ENCODE measurements at regions not wholly inside any gene's neighbourhood (a gene's known extent, or its start where the extent isn't known, plus 50 kb on each side); places are given as distances from the start of the nearest gene placed in this dataset.

DNA sequence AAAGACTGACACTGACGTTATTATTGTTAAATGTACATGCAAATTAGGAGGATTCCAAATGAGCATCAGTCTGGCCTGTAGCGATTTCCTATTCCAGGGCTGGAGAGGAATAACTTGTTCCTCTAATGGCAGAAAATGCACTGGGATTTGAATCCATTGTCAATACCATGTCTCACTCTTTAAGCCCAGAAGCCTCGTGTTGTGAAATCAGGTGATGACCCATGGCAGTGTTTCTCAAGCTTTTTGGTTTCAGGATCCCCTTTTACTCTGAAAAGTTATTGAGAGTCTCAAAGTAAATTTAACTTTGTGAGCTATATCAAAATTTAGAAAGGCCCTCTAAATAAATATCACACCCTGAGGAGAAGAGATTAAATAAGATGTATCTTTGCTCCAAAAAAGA is 279.2 kb downstream of the GALR1 start:
- no peak for FAIRE-seq
- DNase-seq (ENCODE audit: insufficient read length): no peak
- TF ChIP-seq POLR2AphosphoS5 (IDR thresholded peaks at IDR 0.05; ENCODE audit: low read depth, low read length) (no peak), TAF1 (IDR thresholded peaks at IDR 0.05; ENCODE audit: borderline replicate concordance, low read depth, low read length) (no peak), POLR2A (IDR thresholded peaks at IDR 0.05; ENCODE audit: low read depth, low read length) (no peak)

DNA sequence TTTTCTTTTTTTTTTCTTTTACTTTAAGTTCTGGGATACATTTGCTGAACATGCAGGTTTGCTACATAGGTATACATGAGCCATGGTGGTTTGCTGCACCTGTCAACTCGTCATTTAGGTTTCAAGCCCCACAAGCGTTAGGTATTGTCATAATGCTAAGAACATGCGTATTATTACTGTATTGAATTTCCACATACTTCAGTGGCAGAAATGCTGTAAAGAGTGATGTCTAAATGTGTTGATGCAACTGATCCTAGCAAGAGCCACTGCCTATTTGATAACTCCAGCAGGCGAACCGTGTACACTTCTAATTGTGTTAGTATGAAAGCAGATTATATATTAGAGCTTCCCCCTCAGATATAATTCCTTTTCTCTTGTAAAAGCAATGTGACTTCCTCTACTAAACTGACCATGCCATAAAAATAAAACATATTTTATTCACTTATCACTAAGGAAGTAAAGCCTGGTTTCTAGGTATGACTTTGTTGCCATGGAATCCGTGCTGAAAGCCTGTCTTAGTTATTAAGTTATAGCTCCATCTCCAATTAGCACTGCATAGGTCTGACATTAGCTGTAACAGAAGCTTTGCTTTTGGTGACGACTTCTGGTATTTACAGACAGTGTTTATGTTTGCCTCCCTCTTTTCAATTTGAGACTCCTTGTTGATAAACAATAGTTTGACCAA is 280.0 kb downstream of the GALR1 start:
- FAIRE-seq: no peak
- DNase-seq (ENCODE audit: insufficient read length): no peak
- TF ChIP-seq POLR2A (IDR thresholded peaks at IDR 0.05; ENCODE audit: low read depth, low read length): no peak
- no peak for TF ChIP-seq TAF1 (IDR thresholded peaks at IDR 0.05; ENCODE audit: borderline replicate concordance, low read depth, low read length)
- no peak for TF ChIP-seq POLR2AphosphoS5 (IDR thresholded peaks at IDR 0.05; ENCODE audit: low read depth, low read length)

DNA sequence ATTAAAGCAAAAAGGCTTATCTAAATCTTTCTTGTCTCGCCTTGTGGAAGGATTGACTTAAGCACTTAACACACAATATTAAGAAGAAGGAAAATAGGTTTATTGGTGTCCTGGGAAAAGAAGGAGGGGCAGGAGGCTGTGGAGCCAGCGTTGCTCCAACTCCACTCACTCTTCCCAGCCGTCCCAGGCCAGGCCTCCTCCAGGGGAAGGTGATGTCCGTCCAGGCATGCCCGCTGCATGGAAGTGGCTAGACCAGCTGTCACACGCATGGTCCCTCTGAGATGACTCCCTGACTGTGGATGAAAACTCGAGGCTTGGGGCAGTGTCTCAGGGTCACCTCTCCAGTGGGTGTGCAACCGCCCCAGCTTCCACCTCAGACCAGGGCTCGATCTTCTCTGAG is 281.1 kb downstream of the GALR1 start:
- DNase-seq (ENCODE audit: insufficient read length) (no peak), FAIRE-seq (no peak)
- TF ChIP-seq POLR2AphosphoS5 (IDR thresholded peaks at IDR 0.05; ENCODE audit: low read depth, low read length): no peak
- TF ChIP-seq POLR2A (IDR thresholded peaks at IDR 0.05; ENCODE audit: low read depth, low read length): no peak
- no peak for TF ChIP-seq TAF1 (IDR thresholded peaks at IDR 0.05; ENCODE audit: borderline replicate concordance, low read depth, low read length)

DNA sequence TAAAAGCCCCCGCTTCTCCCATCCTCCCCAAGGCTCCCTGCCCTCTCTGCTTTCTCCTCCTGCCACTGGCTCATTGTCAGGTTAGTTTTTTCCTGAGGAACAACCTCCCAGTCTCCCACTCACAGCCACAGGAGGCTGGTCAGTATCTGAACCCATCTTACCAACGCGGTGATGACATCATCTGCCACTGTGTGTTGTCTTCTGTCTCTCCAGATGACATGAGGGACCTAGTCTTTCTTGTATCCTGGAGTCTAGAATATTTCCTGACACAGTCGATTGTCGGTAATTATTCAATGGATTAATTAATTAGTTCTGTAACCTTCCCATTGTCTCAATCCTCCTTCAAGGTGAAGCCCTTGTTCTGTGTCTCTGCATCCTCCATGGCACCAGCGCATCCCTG is 290.2 kb downstream of the GALR1 start:
- no peak for TF ChIP-seq TAF1 (IDR thresholded peaks at IDR 0.05; ENCODE audit: borderline replicate concordance, low read depth, low read length)
- FAIRE-seq (no peak), DNase-seq (ENCODE audit: insufficient read length) (no peak)

DNA sequence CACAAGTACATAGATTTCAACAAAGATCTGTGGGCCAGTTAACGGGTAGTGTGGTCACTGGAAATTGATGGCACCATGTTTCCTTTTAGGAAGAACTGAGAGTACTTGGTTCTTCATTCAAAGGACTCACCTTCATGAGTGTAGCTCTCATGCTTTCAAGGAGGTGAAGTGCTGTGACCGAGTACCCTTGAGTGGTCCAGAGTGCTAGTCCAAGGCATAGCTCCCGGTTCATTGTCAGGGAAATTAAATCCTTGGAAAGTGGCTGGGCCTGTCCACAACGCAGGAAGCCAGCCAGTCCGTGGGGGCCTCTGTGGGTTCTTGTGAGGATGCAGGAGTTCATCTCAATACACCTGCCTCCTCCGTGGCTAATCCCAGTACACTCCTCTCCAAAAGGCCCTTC is 295.1 kb downstream of the GALR1 start:
- FAIRE-seq (no peak), DNase-seq (ENCODE audit: insufficient read length) (no peak)
- no peak for TF ChIP-seq POLR2AphosphoS5 (IDR thresholded peaks at IDR 0.05; ENCODE audit: low read depth, low read length)
- TF ChIP-seq POLR2A (IDR thresholded peaks at IDR 0.05; ENCODE audit: low read depth, low read length): no peak
- TF ChIP-seq TAF1 (IDR thresholded peaks at IDR 0.05; ENCODE audit: borderline replicate concordance, low read depth, low read length): no peak

- FAIRE-seq: no peak
- DNase-seq (ENCODE audit: insufficient read length): no peak
- TF ChIP-seq POLR2AphosphoS5 (IDR thresholded peaks at IDR 0.05; ENCODE audit: low read depth, low read length): no peak
- no peak for TF ChIP-seq TAF1 (IDR thresholded peaks at IDR 0.05; ENCODE audit: borderline replicate concordance, low read depth, low read length)
- no peak for TF ChIP-seq POLR2A (IDR thresholded peaks at IDR 0.05; ENCODE audit: low read depth, low read length)
Observed at GRCh38 chr18:77547757-77548156, 298.1 kb downstream of the GALR1 start.

- FAIRE-seq: no peak
- no peak for DNase-seq (ENCODE audit: insufficient read length)
- no peak for TF ChIP-seq POLR2AphosphoS5 (IDR thresholded peaks at IDR 0.05; ENCODE audit: low read depth, low read length)
- no peak for TF ChIP-seq POLR2A (IDR thresholded peaks at IDR 0.05; ENCODE audit: low read depth, low read length)
- no peak for TF ChIP-seq TAF1 (IDR thresholded peaks at IDR 0.05; ENCODE audit: borderline replicate concordance, low read depth, low read length)
Observed at GRCh38 chr18:77548790-77549420, 299.3 kb downstream of the GALR1 start.

DNA sequence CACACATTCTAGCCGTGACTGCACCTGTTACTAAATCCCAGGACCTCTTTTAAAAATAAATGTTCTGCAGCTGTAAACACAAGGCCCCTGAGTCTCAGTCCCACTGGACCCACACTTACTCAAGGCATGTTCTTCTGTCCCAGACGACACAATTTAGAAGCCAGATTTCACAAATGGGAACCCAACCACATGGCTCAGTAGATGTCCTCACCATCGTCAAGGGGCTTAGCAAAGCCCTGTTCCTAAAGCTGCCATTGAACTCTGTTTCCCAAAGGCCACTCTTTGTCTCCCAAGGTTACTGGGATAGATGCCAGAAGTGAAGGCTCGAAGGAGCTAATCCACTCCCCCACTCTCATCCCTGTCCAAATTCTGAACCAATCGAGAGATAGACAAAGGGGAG is 301.0 kb downstream of the GALR1 start:
- FAIRE-seq (no peak), DNase-seq (ENCODE audit: insufficient read length) (no peak)
- TF ChIP-seq POLR2A (IDR thresholded peaks at IDR 0.05; ENCODE audit: low read depth, low read length) (no peak), POLR2AphosphoS5 (IDR thresholded peaks at IDR 0.05; ENCODE audit: low read depth, low read length) (no peak), TAF1 (IDR thresholded peaks at IDR 0.05; ENCODE audit: borderline replicate concordance, low read depth, low read length) (no peak)

GRCh38 chr18:77551055-77551454 is 301.4 kb downstream of the GALR1 start:
- no peak for FAIRE-seq
- DNase-seq (ENCODE audit: insufficient read length): no peak
- TF ChIP-seq POLR2A (IDR thresholded peaks at IDR 0.05; ENCODE audit: low read depth, low read length) (no peak), TAF1 (IDR thresholded peaks at IDR 0.05; ENCODE audit: borderline replicate concordance, low read depth, low read length) (no peak), POLR2AphosphoS5 (IDR thresholded peaks at IDR 0.05; ENCODE audit: low read depth, low read length) (no peak)

DNA sequence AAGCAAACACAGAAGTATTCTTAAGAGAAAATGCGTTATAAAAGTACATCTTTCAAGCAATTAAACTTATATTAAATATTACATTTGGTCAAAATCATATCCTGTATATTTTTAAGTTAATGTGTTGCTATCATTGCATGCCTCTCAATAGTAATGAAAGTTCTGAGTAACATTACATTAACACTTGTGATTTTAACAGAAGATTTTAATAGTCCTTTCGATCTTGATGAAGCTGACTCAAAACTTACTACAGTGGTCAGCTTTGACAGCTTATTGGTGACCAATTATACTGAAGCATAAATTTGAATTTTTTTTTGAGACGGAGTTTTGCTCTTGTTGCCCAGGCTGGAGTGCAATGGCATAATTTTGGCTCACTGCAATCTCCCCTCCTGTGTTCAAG is 303.3 kb downstream of the GALR1 start:
- no peak for DNase-seq (ENCODE audit: insufficient read length)
- no peak for TF ChIP-seq POLR2A (IDR thresholded peaks at IDR 0.05; ENCODE audit: low read depth, low read length)
- no peak for TF ChIP-seq TAF1 (IDR thresholded peaks at IDR 0.05; ENCODE audit: borderline replicate concordance, low read depth, low read length)
- no peak for TF ChIP-seq POLR2AphosphoS5 (IDR thresholded peaks at IDR 0.05; ENCODE audit: low read depth, low read length)

DNA sequence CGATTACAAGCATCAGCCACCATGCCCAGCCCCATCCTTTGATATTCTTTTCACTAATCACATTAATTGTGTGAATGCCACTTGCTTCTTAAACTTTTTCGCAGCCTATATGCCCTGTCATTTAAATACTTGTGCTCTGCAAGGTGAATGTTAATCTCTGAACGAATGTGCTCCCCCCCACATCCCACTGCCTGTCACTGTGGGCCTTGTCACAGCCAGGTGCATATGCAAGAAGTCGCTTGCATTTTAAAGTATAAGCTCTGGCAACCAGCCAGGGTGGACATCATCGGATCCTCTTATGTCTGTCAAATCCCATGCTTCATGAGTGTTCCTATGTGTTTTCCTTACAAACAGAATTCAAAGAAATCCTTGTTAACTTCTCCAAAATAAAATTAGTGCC is 304.4 kb downstream of the GALR1 start:
- TF ChIP-seq POLR2AphosphoS5 (IDR thresholded peaks at IDR 0.05; ENCODE audit: low read depth, low read length): no peak
- DNase-seq (ENCODE audit: insufficient read length): no peak
- no peak for FAIRE-seq

More for the DNA sequence above, 303.3 kb downstream of the GALR1 start:
- FAIRE-seq: no peak

GRCh38 chr18:77557046-77557587 is 307.5 kb downstream of the GALR1 start:
- DNase-seq (ENCODE audit: insufficient read length): no peak
- TF ChIP-seq POLR2AphosphoS5 (IDR thresholded peaks at IDR 0.05; ENCODE audit: low read depth, low read length): no peak
- TF ChIP-seq TAF1 (IDR thresholded peaks at IDR 0.05; ENCODE audit: borderline replicate concordance, low read depth, low read length): no peak
- no peak for TF ChIP-seq POLR2A (IDR thresholded peaks at IDR 0.05; ENCODE audit: low read depth, low read length)
- FAIRE-seq: no peak

All from GM12892 (cell line).